Epithelial cell of esophagus (primary cell): ENCODE measurements at regions not wholly inside any gene's neighbourhood (a gene's known extent, or its start where the extent isn't known, plus 50 kb on each side); places are given as distances from the start of the nearest gene placed in this dataset.
"Not testable (repeated sequence)": the region's sequence is repeated elsewhere in the genome, so short reads cannot be mapped to it uniquely, and the experiment has no call there.

ENCODE experiments used
- DNase-seq: peaks from one replicate; pipeline ENCODE4 v3.0.0; 2010; ENCODE audit warnings: low read depth
- H3K4me3 ChIP-seq: 2 replicates; pipeline ENCODE4 v1.5.1; 2011; ENCODE audit warnings: mild to moderate bottlenecking, low read length, control low read depth
- TF ChIP-seq, protein P1 (sequence below): IDR thresholded peaks from 2 replicates; pipeline ENCODE4 v1.5.1; 2011; ENCODE audit warnings: low read depth, mild to moderate bottlenecking, low read length, control low read depth, inconsistent platforms; ENCODE audit not compliant: insufficient read depth; ENCODE audit errors: missing control alignments

DNA sequence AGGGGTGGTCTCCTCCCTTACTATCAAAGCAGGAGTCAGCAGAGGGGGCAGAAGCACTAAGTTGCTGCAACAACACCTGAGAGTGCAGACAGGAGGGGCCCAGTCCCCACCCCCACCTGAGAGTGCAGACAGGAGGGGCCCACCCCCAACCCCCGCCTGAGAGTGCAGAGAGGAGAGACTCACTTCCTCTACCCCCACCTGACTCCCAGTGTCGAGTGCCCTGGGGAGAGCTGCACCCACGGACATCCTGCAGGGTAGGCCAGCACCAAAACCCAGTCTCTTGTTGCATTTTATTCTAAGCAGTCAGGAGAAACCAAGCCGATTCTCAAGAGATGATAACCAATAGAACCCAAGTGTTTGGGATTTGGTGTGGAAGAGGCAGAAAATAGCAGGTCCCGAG, 78.4 kb downstream of the NAPG start:
- no peak overlapping the region for H3K4me3 ChIP-seq
- DNase-seq = no peak
- TF ChIP-seq, protein P1, sequence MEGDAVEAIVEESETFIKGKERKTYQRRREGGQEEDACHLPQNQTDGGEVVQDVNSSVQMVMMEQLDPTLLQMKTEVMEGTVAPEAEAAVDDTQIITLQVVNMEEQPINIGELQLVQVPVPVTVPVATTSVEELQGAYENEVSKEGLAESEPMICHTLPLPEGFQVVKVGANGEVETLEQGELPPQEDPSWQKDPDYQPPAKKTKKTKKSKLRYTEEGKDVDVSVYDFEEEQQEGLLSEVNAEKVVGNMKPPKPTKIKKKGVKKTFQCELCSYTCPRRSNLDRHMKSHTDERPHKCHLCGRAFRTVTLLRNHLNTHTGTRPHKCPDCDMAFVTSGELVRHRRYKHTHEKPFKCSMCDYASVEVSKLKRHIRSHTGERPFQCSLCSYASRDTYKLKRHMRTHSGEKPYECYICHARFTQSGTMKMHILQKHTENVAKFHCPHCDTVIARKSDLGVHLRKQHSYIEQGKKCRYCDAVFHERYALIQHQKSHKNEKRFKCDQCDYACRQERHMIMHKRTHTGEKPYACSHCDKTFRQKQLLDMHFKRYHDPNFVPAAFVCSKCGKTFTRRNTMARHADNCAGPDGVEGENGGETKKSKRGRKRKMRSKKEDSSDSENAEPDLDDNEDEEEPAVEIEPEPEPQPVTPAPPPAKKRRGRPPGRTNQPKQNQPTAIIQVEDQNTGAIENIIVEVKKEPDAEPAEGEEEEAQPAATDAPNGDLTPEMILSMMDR = no peak

DNA sequence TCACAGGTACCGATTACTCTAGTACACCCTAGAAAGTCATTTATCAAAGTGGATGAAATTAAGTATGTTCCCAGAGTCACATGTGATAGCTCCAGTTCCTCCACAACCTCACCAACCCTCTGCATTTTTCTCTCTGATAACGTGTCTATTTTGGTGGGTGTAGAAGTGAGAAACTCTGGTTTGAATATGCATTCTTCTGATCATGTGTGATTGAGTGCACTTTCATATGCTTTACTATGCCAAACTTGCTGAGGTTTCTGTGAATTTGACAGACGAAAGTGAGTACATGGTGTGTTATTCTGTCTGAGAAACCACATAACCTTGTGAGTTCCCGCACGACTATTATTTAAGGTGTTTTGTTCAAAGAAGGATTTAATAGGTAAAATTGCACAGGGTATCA, 81.1 kb downstream of the NAPG start:
- H3K4me3 ChIP-seq, DNase-seq: not testable (repeated sequence)

- DNase-seq, H3K4me3 ChIP-seq: not testable (repeated sequence)
Measured at GRCh38 chr18:10607332-10608248, 81.8 kb downstream of the NAPG start.

- not testable (repeated sequence) for DNase-seq, H3K4me3 ChIP-seq
Measured at GRCh38 chr18:10608450-10608849, 82.6 kb downstream of the NAPG start.

- not testable (repeated sequence) for DNase-seq, H3K4me3 ChIP-seq
Measured at GRCh38 chr18:10609046-10609445, 83.2 kb downstream of the NAPG start.

DNA sequence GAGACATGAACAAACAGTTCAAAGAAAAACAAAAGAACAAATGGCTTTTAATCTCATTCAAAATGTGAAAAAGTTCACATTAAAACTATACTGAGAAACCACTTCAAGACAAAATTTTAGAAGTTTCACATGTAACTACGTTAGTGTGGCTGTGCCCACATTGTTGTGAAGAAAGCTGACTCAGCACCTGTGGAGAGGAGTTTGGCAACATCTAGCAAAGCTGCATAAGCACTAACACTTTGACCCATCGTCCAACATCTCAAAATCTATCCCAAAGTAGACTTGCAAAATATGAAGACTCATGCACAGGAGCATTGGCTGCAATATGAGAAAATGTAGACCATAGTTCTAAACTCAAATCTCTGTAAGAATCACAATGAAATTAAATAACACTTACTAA, 87.4 kb downstream of the NAPG start:
- not testable (repeated sequence) for H3K4me3 ChIP-seq, DNase-seq

DNA sequence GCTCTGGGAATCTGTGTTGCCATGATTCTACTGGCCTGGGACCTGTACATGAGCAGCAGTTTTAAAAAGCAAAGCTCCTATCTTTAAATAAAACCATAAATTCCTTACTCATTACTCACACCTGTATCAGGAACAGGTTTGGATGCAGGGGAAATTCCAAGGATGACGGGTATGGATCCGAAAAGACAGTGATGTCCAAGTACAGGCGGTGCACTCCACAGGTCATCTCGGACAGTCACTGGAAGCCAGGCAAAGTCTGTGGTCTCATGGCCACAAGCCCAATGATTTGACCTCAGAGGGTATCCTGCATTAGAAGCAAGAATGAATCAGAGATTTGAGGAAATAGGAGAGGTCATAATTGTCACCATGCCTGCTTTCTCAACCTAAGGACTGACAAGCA, 90.9 kb downstream of the NAPG start:
- DNase-seq = peak; percentile 26
- H3K4me3 ChIP-seq = not testable (repeated sequence)

GRCh38 chr18:10618797-10619196, 93.0 kb downstream of the NAPG start:
- not testable (repeated sequence) for H3K4me3 ChIP-seq, DNase-seq

- DNase-seq, H3K4me3 ChIP-seq: not testable (repeated sequence)
Measured at GRCh38 chr18:10619280-10619679, 93.5 kb downstream of the NAPG start.

- not testable (repeated sequence) for DNase-seq
Measured at GRCh38 chr18:10619833-10620232, 94.0 kb downstream of the NAPG start.

More at GRCh38 chr18:10619833-10620232, 94.0 kb downstream of the NAPG start:
- H3K4me3 ChIP-seq = not testable (repeated sequence)
